ENCODE measurements at regions not wholly inside any gene's neighbourhood (a gene's known extent, or its start where the extent isn't known, plus 50 kb on each side); places are given as distances from the start of the nearest gene placed in this dataset.

GRCh38 chr5:130710596-130710995 lies 454.5 kb downstream of the HINT1 start:
- TF ChIP-seq SUZ12 (IDR thresholded peaks at IDR 0.05; ENCODE audit: extremely low read depth, insufficient read depth, insufficient read length) (no peak), ZNF274 (IDR thresholded peaks at IDR 0.05; ENCODE audit: low read depth, low read length) (no peak)

All from NT2/D1 (cell line).